Activated CD4-positive, alpha-beta T cell treated with anti-CD3 and anti-CD28 coated beads, Interleukin-2, Interleukin-6, amounts not matched to agents 100 ng/mL and 50 ng/mL, durations not matched to agents 16 hours and 8 hours (primary cell): ENCODE measurements at regions not wholly inside any gene's neighbourhood (a gene's known extent, or its start where the extent isn't known, plus 50 kb on each side); places are given as distances from the start of the nearest gene placed in this dataset.

ENCODE experiments used
- DNase-seq: peaks from one replicate; pipeline ENCODE4 v3.0.0-alpha.2; 2020

- DNase-seq, result no peak
These were observed 50.3 kb upstream of the CXCL12 start for GRCh38 chr10:44435196-44435595.

GRCh38 chr10:44436240-44436639, 51.3 kb upstream of the CXCL12 start:
- DNase-seq, result no peak

- no peak for DNase-seq
These were observed 53.1 kb upstream of the CXCL12 start for GRCh38 chr10:44437840-44438511.

DNA sequence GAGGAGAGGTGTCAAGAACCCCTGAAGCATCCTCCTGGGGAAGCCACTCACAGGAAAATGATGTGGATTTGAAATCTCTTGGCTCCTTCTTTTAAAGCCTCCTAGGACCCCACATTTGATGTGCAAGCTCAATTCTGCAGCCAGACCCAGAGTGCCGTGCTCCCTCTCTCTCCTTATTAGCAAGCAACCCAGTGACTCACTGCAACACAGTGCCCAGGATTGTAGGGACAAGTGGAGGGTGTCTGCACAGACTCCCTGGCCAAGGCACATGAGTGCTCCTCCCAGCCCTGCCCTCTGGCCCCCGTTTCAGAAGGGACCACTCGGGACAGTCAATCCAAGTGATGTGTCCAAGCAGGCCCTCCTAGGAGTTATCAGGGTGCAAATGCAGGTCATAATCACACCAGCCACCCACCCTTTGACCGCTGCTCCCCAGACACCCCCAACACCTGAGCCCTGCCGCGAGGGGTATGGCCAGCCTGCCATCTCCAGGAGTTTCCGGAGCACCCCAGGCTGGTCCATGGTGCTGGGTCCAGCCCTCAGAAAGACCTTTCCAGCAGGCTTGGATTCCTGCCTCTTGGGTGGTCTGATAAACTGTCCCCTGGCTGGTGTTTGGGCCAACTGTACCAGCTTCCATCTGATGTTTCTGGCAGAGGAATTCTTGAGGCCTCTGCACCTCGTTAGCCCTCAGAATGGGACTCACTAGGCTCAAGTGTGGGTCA, 54.5 kb upstream of the CXCL12 start:
- DNase-seq, result no peak

GRCh38 chr10:44439958-44440244, 55.0 kb upstream of the CXCL12 start:
- no peak for DNase-seq

GRCh38 chr10:44457259-44457658, 72.4 kb upstream of the CXCL12 start:
- no peak for DNase-seq

GRCh38 chr10:44458671-44459413, 73.9 kb upstream of the CXCL12 start:
- no peak for DNase-seq

DNA sequence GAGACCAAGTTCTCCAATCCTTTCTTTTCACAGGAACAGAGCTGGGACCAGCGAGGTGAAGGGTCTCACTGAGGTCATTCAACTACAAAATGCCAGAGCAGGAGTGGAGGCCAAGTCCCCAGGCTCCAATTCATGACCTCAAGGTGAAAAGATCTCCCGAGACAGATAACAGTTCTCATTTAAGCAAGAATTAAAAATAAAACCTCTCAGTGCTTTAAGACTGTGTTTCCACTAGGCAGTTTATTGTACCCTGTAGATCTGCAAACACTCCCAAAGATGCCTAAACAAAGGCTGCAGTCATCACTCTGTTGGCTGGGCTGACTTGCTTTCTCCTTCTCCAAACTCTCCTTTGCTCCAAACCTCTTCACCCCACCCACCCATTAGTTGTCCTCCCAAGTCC, 74.8 kb upstream of the CXCL12 start:
- DNase-seq, result no peak

DNA sequence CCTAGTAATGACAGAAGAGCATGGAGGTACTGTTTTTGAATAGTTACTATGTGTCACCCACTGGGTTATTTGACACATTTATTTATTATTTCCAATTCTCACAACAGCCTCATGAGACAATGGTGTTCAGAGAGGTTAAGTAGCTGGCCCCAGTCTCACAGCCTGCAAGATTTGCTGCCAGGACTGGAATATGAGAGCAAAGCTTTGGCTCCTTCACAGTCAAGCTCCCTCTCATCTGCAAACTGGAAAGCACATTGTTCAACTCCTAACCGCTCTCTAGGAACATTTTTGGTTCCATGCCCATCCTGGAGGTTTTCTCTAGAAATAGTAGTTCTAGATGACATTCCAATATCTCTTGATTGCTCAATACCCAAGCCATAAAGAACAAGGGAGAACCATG, 75.5 kb upstream of the CXCL12 start:
- DNase-seq, result no peak

- no peak for DNase-seq
These were observed 77.5 kb upstream of the CXCL12 start for GRCh38 chr10:44462338-44462914.

DNA sequence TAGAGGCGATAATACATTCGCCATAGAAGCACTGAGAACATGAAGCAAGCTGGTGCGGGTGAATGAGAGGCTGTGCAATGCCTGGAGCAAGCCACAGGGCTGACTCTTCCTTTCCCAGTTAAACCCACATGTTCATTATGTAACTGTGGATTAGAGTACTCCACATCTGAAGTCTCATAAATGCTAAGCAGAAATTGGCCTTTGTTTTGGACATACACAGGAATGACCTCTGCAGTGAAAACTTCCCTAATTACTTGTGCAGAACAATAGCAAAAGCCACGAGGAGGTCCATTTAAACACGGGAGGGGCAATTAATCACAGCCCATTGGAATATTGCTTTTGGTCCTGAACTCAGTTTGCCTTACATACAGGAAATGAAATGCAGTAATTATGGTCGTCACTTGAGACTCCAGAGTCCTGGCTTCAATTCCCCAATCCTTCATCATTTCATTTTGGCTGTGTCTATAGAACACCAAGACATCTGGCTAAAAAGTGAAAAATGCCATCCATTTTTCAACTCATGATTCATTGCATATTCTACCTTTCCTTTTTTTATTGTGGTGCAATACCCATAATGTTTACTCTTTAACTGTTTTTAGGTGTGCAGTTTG, 78.7 kb upstream of the CXCL12 start:
- DNase-seq, result no peak

DNA sequence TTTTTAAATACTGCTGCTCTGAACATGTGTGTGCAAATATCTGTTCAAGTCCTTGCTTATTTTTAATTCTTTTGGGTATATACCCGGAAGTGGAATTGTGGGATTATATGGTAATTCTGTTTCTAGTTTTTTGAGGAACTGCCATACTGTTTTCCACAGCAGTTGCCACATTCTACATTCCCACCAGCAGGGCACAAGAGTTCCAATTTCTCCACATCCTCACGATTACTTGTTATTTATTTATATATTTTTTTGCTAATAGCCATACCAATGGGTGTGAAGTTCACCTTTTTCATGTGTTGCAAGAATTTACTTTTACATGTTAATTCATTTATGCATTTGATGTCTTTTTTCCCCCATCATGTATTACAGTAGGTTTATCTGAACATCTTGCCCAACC, 79.6 kb upstream of the CXCL12 start:
- DNase-seq, result no peak

- DNase-seq, result no peak
These were observed 80.7 kb upstream of the CXCL12 start for GRCh38 chr10:44465401-44466115.

DNA sequence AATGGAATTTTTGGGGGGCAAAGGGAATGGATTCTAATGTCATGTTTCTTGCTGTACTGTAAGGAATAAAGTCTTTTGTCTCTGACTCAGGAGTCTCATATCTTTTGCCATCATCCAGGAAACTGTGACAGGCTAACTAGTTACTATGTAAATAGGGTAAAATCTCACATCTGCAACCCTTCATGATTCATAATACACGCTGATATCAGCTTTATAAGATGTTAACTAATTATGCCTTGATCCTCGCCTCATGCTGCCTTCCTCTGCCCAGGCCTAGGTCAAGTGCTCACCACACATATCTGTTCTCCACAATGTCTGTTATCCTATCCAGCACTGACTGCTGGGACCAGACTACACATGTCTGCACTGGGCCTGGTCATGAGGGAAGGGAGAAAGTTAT, 81.3 kb upstream of the CXCL12 start:
- DNase-seq, result no peak

DNA sequence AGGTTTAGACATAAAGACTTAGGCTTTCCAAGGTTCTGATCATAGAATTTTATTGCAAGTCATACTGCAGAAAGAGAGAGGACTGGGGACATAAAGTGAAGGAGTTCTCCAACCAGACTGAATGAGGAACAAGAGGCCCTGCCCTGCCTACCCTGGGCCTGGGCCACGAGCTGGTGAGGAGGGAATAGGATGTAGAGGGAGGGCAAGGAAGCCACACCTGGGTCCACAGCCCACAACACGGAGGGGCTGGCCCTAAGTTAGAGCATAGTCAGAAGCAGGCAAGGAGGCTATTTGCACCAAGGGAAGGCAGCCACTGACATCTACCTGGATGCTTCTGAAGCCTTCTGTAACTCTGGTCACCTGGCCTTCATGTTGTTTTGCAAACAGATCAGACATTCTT, 82.2 kb upstream of the CXCL12 start:
- no peak for DNase-seq

GRCh38 chr10:44467900-44468299, 83.0 kb upstream of the CXCL12 start:
- no peak for DNase-seq

GRCh38 chr10:44468525-44468924, 83.6 kb upstream of the CXCL12 start:
- DNase-seq, result no peak

DNA sequence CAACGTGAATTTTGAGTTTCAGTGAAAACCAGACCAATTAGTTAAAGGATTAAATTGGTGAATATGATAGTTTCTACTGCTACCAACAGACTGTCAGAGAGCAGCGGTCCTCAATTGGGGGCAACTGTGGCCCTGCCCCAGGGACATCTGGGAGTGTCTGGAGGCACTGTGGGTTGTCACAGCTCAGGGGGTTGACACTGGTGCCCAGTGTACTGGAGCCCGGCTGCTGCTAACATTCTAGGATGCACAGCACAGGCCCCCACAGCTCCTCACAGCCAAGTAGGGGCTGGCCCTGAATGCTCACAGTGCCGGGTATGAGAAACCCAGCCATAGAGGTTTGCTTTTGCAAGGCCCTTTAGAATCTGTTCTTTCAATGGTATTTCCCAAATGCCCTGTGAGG, 84.1 kb upstream of the CXCL12 start:
- no peak for DNase-seq

DNA sequence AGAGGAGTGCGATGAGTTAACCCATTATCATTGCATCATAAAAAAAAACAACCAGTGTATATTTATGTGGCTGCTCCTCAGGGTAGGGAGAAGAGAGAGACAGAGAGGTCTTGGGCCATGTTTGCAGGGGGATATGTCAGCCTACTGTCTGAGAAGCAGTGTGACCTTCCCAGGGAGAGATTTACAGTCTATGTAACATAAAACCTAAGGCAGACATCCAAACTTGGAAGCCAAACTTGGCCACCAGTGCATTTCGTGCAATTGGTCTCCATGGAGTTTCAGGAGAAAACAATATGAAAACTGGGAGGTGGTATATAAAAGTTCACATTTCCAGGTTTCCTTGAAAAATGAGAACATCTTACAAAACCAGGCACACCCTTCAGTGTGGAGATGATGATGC, 85.9 kb upstream of the CXCL12 start:
- DNase-seq, result no peak

DNA sequence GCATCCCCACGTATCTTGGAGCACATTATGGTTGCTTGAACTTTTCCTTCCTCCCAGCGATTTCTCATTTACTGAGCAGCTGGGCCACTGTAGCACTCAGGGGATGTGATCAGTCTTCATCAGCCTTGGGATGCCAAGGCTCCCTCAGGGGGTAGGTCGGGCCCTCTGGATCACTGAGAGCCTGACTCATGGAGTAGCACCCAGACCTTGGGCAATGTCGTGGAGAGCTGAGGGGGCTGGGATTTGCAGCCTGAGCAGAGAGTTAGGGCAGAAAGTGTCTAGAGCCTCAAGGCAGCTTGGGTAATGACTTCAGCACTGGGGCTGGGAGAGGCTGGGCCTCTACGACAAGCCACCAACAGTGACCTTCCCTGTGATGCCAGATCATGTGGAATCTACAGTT, 86.5 kb upstream of the CXCL12 start:
- no peak for DNase-seq

GRCh38 chr10:44473146-44473545, 88.2 kb upstream of the CXCL12 start:
- DNase-seq, result no peak

DNA sequence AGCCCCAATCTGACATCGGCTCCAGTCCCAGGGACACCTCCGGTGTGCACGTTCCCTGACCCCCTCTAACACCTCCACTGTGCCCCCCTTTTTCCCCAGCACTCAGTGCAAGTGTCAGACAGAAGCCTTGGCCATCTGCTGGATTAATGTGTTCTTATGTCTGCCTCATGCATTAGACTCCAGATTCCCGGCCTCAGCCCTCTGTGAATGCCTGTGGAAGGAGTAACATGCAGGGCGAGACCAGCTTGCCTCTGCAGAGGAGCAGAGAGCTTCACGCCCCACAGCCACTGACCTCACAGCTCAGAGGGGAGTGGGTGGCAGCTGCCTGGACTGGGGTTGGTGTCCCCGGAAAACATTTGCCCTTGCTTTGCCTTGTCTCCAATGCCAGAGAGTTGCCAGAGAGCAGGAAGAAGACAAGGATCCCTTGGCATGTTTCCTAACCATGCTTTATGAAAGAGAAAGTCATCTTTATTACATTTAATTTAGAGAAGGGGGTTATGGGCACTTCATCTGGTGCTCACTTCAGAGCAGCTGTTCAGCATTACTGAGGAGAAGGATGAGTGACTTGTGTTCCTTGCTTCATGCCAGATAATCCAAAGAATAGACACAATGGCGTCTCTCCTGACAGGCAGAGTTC, 91.6 kb upstream of the CXCL12 start:
- no peak for DNase-seq
